GM23338 (cell line): ENCODE measurements at regions not wholly inside any gene's neighbourhood (a gene's known extent, or its start where the extent isn't known, plus 50 kb on each side); places are given as distances from the start of the nearest gene placed in this dataset.

Experiments used
- CTCF ChIP-seq, 2 experiments: fragments of 200-600 bp in 1 of 2; sonication (generic) in 1 of 2; conservative IDR thresholded peaks; 2 replicates each; pipeline versions ENCODE4 v1.5.1 to v1.6.1; 2016 to 2017; ENCODE audit warnings: antibody characterized with exemption in 2 of 2, low read depth in 2 of 2, mild to moderate bottlenecking in 2 of 2, moderate library complexity in 1 of 2
- POLR2AphosphoS5 ChIP-seq: IDR thresholded peaks from 2 replicates; pipeline ENCODE4 v1.6.1; 2016; ENCODE audit warnings: antibody characterized with exemption, low read depth

GRCh38 chr18:65399091-65399490, 351.7 kb upstream of the CDH7 start:
- TF ChIP-seq CTCF (conservative IDR thresholded peaks at IDR 0.05; ENCODE audit: low read depth in 2 of 2) (no peak), POLR2AphosphoS5 (no peak)
